ENCODE measurements at regions not wholly inside any gene's neighbourhood (a gene's known extent, or its start where the extent isn't known, plus 50 kb on each side); places are given as distances from the start of the nearest gene placed in this dataset.

DNA sequence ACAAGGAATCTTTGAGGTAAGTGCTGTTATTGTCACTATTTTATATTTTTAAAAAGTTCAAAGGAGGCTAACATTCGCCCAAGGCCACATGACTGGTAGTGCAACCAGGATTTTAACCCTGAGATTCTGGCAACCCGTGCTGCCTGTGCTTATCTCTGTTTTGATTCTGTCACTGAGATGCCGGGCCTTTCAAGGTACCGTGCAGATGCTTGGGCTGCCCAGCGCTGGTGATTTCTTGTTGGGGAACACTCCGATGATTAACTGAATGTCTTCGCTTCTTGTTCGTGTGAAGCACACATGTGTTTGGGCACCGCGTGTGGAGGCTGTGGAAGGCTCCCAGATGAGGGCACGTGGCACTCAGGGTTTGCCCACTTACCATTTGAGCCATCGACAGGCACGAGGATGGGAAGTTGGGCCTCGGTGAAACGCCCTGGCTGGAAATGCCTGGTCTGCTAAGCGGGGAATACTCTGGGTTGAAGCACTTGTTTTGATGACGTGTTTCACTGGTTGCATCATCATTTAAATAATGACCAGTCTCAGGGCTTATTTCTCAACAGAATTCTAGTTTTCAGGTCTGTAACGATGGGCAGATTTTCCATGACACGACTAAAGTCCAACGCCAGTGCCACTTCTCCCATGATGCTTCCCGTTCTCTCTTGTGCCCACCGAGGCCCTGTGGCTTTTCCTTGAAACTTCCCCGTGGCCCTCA lies 392.7 kb downstream of the FGF9 start:
- DNase-seq (ENCODE audit: low read depth) = no peak
- no peak overlapping the region for H3K4me3 ChIP-seq (ENCODE audit: low read length)
- TF ChIP-seq CTCF (conservative IDR thresholded peaks at IDR 0.05; ENCODE audit: low read length) = no peak

GRCh38 chr13:22064854-22065620 lies 394.2 kb downstream of the FGF9 start:
- no peak for TF ChIP-seq CTCF (conservative IDR thresholded peaks at IDR 0.05; ENCODE audit: low read length)
- H3K4me3 ChIP-seq (ENCODE audit: low read length) = no peak overlapping the region
- no peak for DNase-seq (ENCODE audit: low read depth)

DNA sequence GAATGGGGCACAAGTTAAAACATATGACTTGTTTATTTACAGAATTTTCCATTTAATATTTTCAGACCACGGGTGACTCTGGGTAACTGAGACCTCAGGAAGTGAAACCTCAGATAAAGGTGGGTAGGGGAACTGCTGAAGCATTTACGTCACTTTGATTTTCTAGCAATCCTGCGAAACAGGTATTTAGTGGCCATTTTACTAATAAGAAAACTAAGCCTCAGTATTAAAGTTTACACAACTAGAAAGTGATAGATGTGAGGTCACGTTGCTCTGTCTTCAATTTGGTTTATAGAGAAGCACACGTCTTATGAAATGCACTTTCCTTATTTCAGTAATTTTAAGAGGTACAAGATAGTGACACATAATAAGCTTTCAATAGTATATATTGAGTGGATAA lies 402.8 kb downstream of the FGF9 start:
- TF ChIP-seq CTCF (conservative IDR thresholded peaks at IDR 0.05; ENCODE audit: low read length) = no peak
- no peak for DNase-seq (ENCODE audit: low read depth)
- H3K4me3 ChIP-seq (ENCODE audit: low read length) = no peak overlapping the region

GRCh38 chr13:22074403-22074802 lies 403.5 kb downstream of the FGF9 start:
- TF ChIP-seq CTCF (conservative IDR thresholded peaks at IDR 0.05; ENCODE audit: low read length) = no peak
- no peak for DNase-seq (ENCODE audit: low read depth)
- no peak overlapping the region for H3K4me3 ChIP-seq (ENCODE audit: low read length)

DNA sequence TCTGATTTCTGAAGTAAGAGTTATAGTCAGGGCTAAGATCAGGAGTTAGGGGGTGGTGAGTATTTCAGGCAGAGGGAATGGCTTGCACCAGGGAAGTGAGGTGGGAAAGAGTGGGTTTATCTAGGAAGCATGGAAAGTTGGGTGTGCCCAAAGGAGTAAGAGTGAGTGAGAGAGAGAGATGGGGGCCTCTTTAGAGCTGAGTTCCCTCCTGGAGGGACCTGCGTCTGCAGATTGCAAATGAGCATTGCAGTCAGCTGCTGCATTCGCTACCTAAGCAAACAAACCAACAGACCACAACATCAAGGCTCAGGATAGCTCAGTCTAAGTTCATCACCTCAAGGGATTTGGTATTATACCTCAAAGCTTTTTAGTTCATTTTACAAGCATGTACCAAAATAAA lies 405.8 kb downstream of the FGF9 start:
- DNase-seq (ENCODE audit: low read depth) = no peak
- no peak for TF ChIP-seq CTCF (conservative IDR thresholded peaks at IDR 0.05; ENCODE audit: low read length)
- H3K4me3 ChIP-seq (ENCODE audit: low read length) = no peak overlapping the region

DNA sequence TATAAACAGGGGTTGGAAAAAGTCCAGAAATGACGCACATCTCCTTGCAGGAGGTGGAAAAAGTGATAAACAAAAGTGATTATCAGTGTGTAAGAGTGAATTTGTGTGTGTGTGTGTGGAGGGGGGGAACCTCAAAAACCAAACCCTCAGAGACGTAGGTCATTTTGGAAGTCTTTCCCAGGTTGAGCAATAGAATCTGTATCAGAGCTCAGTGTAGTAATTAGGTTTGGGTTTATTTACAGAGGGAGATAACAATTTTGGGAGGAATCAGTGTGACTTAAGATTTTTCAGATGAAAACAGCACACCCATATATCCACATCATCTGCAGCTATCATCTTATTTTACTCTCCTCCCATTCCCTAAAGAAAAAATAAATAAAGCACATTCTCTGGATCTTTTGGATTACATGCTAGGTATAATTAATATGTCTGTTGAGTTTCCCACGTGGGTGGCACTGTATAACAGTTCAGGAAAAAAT lies 406.4 kb downstream of the FGF9 start:
- DNase-seq (ENCODE audit: low read depth) = no peak
- H3K4me3 ChIP-seq (ENCODE audit: low read length) = no peak overlapping the region
- no peak for TF ChIP-seq CTCF (conservative IDR thresholded peaks at IDR 0.05; ENCODE audit: low read length)

- no peak overlapping the region for H3K4me3 ChIP-seq (ENCODE audit: low read length)
- no peak for TF ChIP-seq CTCF (conservative IDR thresholded peaks at IDR 0.05; ENCODE audit: low read length)
- no peak for DNase-seq (ENCODE audit: low read depth)
Measured at GRCh38 chr13:22077764-22078163, 406.9 kb downstream of the FGF9 start.

Measured in AG10803 (cell line).